Cardiac muscle cell (in vitro differentiated cells and primary cell): ENCODE measurements at regions not wholly inside any gene's neighbourhood (a gene's known extent, or its start where the extent isn't known, plus 50 kb on each side); places are given as distances from the start of the nearest gene placed in this dataset.
A peak's percentile ranks its signal among the peaks of the same experiment; 100 is the strongest.

Source experiments
- DNase-seq, 2 donors: peaks; one replicate each; pipeline versions ENCODE4 v3.0.0 to v3.0.0-alpha.2; 2010 to 2017; ENCODE audit warnings: low read depth in 1 of 2, low spot score in 1 of 2
- H3K27ac ChIP-seq: fragments of 200-600 bp; sonication (generic); 2 replicates; pipeline ENCODE4 v1.5.1; 2016
- H3K27me3 ChIP-seq: fragments of 200-600 bp; sonication (generic); 2 replicates; pipeline ENCODE4 v1.6.0; 2016; ENCODE audit warnings: control low read depth
- H3K36me3 ChIP-seq: fragments of 200-600 bp; sonication (generic); 2 replicates; pipeline ENCODE4 v1.5.1; 2016; ENCODE audit warnings: control low read depth
- H3K4me1 ChIP-seq: fragments of 200-600 bp; sonication (generic); 2 replicates; pipeline ENCODE4 v1.8.1; 2017; ENCODE audit warnings: low read depth, mild to moderate bottlenecking, mixed run types
- H3K4me3 ChIP-seq: fragments of 200-600 bp; sonication (generic); 2 replicates; pipeline ENCODE4 v1.5.1; 2016; ENCODE audit warnings: mild to moderate bottlenecking
- H3K9me3 ChIP-seq: fragments of 200-600 bp; sonication (generic); 2 replicates; pipeline ENCODE4 v1.5.1; 2017; ENCODE audit warnings: low read depth, mild to moderate bottlenecking, control low read depth
- CTCF ChIP-seq: IDR thresholded peaks from 2 replicates; pipeline ENCODE4 v1.5.1; 2012; ENCODE audit warnings: low read depth, mild to moderate bottlenecking, low read length

DNA sequence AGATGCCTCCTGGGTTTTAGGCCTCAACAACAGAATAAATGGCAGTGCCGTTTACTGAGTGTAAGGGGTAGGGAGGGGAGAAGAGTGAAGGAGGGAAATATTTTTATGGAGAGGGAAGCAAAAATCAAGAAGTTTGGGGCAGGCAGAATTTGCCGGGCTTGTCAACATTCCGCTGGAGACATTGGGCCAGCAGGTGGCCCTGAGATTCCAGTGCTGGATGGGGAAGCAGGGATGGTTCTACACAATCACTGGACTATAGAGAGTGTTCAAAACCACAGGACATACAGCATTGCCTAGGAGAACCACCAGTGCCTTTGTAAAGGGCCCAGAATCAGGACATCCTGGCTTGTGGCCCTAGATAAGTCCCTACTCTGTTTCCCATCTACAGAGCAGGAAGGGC is 598.6 kb upstream of the MGMT start:
- Histone ChIP-seq H3K27me3 (no peaks in the 10 kb centered on the region), H3K36me3 (no peaks in the 10 kb centered on the region), H3K4me3 (no peak overlapping the region), H3K27ac (no peak overlapping the region), H3K4me1 (no peaks in the 10 kb centered on the region), H3K9me3 (no peaks in the 10 kb centered on the region)
- no peak for TF ChIP-seq CTCF
- no peak for DNase-seq

DNA sequence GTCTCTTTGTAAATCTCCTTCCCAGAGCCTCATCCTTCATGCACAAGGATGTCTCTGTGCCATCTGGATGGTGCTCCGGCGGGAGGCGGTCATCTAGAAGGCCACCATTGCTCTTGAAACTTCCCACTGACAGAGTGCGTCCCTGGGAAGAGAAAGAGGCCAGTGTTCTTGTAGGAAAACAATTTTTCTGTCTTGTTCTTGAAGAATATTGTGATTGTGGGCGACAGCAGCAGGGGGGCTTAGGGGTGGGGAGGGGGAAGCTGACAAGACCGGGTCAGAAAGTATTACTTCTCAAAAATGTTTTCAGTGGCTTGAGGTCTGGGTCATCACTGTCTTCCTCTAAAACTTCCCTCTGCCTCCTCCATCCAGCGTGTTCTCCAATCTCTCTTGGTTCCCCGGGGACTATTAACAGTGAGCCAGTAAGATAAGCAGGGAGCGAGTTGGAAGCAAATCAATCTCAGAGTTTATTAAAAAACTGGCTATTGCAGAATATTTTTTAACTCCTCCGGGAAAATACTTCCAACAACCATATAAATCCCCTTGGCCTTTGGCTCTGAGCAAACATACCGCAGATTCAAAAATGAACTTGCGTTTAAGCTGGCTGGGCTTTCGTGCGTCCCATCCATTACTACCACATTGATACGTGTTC is 597.8 kb upstream of the MGMT start:
- no peak for TF ChIP-seq CTCF
- peak in 1 of 2 donors; percentile 51 for DNase-seq
- no peak overlapping the region for H3K27ac ChIP-seq
- H3K9me3 ChIP-seq: no peaks in the 10 kb centered on the region
- no peaks in the 10 kb centered on the region for H3K4me1 ChIP-seq
- no peak overlapping the region for H3K4me3 ChIP-seq
- no peaks in the 10 kb centered on the region for H3K27me3 ChIP-seq
- H3K36me3 ChIP-seq: no peaks in the 10 kb centered on the region

- Histone ChIP-seq H3K27ac (no peak overlapping the region), H3K27me3 (no peaks in the 10 kb centered on the region), H3K36me3 (no peaks in the 10 kb centered on the region), H3K4me3 (no peak overlapping the region), H3K4me1 (no peaks in the 10 kb centered on the region), H3K9me3 (no peaks in the 10 kb centered on the region)
- no peak for DNase-seq
- no peak for TF ChIP-seq CTCF
Observed at GRCh38 chr10:128870830-128871597, 596.0 kb upstream of the MGMT start.

DNA sequence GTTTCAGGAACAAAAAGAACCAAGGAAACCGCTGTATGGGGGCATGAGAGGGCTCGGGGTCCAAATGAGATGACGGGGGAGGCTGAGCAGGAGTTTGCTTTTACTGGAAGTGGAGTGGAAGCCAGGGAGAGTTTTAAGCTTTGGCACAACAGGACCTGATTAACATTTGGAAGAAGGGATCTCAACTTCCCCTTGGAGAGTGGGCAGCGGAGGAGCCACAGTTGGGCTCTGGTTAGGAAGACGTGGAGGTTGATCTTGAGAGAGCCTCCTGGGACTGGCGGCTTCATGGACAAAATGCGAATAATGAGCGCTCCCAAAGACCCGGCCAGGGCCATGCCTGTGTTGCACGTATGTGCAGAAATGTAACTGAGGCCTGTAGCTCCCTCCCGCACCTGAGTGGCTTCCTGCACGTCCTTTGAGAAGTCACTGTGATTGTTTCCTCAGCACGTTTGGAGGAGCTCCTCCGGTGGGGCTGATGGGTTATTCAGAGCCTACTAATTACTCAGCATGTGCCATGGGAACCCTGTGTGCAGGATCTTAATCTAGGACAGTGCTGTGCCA is 595.3 kb upstream of the MGMT start:
- no peaks in the 10 kb centered on the region for H3K27me3 ChIP-seq
- no peak overlapping the region for H3K27ac ChIP-seq
- no peaks in the 10 kb centered on the region for H3K4me1 ChIP-seq
- H3K4me3 ChIP-seq: no peak overlapping the region
- TF ChIP-seq CTCF: no peak
- DNase-seq: no peak
- no peaks in the 10 kb centered on the region for H3K36me3 ChIP-seq
- no peaks in the 10 kb centered on the region for H3K9me3 ChIP-seq

DNA sequence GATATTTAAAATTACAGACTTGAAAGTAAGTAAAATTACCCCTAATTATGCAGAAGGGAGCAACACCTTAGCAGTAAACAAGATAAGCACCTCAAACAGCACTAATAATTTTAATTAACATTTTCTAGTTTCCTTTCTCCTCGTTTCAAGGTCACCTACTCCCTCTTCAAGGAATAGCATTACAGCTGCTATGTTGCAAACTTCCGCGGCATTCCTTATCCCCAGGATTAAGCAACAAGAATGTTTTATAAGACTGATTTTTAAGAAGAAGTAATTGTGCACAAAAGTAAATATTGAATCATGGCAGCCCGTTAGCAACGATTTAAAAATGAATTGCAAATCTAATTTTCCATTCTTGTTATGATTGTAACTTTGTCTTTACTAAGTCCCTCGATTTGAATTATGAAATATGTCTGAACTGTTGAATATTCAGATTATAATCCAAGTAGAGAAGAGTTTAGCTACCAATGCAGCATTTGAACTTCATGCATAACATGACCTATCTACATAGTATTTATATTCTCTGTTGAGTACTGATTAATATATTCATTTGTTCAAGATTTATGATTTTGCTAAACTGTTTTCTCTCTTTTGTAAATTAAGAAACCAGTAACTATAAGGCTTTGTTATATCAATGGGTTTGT is 593.5 kb upstream of the MGMT start:
- Histone ChIP-seq H3K27me3 (no peaks in the 10 kb centered on the region), H3K9me3 (no peaks in the 10 kb centered on the region), H3K27ac (no peak overlapping the region), H3K36me3 (no peaks in the 10 kb centered on the region), H3K4me3 (no peak overlapping the region), H3K4me1 (no peaks in the 10 kb centered on the region)
- DNase-seq: peak in 1 of 2 donors; percentile 53
- no peak for TF ChIP-seq CTCF
